ENCODE measurements at regions not wholly inside any gene's neighbourhood (a gene's known extent, or its start where the extent isn't known, plus 50 kb on each side); places are given as distances from the start of the nearest gene placed in this dataset.

- no peak for TF ChIP-seq ATF3 (IDR thresholded peaks at IDR 0.05)
- TF ChIP-seq TAF1 (conservative IDR thresholded peaks at IDR 0.05) = no peak
- TF ChIP-seq YY1 (IDR thresholded peaks at IDR 0.05) = no peak
- TF ChIP-seq REST (IDR thresholded peaks at IDR 0.05) = no peak
- no peak for TF ChIP-seq NR2F2 (IDR thresholded peaks at IDR 0.05)
- no peak for TF ChIP-seq FOXA2 (IDR thresholded peaks at IDR 0.05)
Measured at GRCh38 chr10:90286406-90286805, 571.4 kb downstream of the HTR7 start (continued).

GRCh38 chr10:90286941-90287340 lies 570.9 kb downstream of the HTR7 start:
- H3K27ac ChIP-seq (ENCODE audit: low read depth in 1 of 2, low read length in 2 of 2) = no peak overlapping the region
- no peak overlapping the region for H3K4me3 ChIP-seq (ENCODE audit: low read depth in 1 of 3, low read length in 3 of 3)
- DNase-seq (ENCODE audit: low spot score) = no peak
- 67% methylated on average over 1 of the region's 1 CpG for WGBS
- TF ChIP-seq JUND (IDR thresholded peaks at IDR 0.05) = no peak
- TF ChIP-seq YY1 (IDR thresholded peaks at IDR 0.05) = no peak
- TF ChIP-seq CTCF (IDR thresholded peaks at IDR 0.05; ENCODE audit: low read depth, low read length, missing input control) = no peak
- no peak for TF ChIP-seq RAD21 (IDR thresholded peaks at IDR 0.05)
- no peak for TF ChIP-seq FOXA2 (IDR thresholded peaks at IDR 0.05)
- no peak for TF ChIP-seq HNF4G (IDR thresholded peaks at IDR 0.05)
- no peak for TF ChIP-seq ZBTB33 (IDR thresholded peaks at IDR 0.05)
- TF ChIP-seq MAX (IDR thresholded peaks at IDR 0.05) = no peak
- TF ChIP-seq RXRA (IDR thresholded peaks at IDR 0.05) = no peak
- TF ChIP-seq NR2F2 (IDR thresholded peaks at IDR 0.05) = no peak
- TF ChIP-seq REST (IDR thresholded peaks at IDR 0.05) = no peak
- TF ChIP-seq SP1 (IDR thresholded peaks at IDR 0.05) = no peak
- no peaks in the 10 kb centered on the region for H3K4me1 ChIP-seq (ENCODE audit: control insufficient read depth in 4 of 4, insufficient read depth in 4 of 4, low read length in 3 of 4)
- H3K9ac ChIP-seq (ENCODE audit: low read depth in 1 of 2, low read length in 2 of 2) = no peak overlapping the region
- no peaks in the 10 kb centered on the region for H3K27me3 ChIP-seq (ENCODE audit: control insufficient read depth in 4 of 4, insufficient read depth in 4 of 4, low read length in 3 of 4)
- no peaks in the 10 kb centered on the region for H3K9me3 ChIP-seq (ENCODE audit: control insufficient read depth in 4 of 4, low read length in 3 of 4)
- no peaks in the 10 kb centered on the region for H3K36me3 ChIP-seq (ENCODE audit: control insufficient read depth in 4 of 4, insufficient read depth in 3 of 4, low read depth in 1 of 4, low read length in 3 of 4)
